ENCODE measurements at regions not wholly inside any gene's neighbourhood (a gene's known extent, or its start where the extent isn't known, plus 50 kb on each side); places are given as distances from the start of the nearest gene placed in this dataset.
"Not testable (repeated sequence)": the region's sequence is repeated elsewhere in the genome, so short reads cannot be mapped to it uniquely, and the experiment has no call there.

GRCh38 chr18:76722224-76723061 lies 99.9 kb upstream of the ZNF236 start:
- in situ Hi-C loops (cut with HindIII; ENCODE audit: low pct_unique_long_range_greater_than_20kb, low sequenced_read_pairs), result no loop called here
- DNase-seq (ENCODE audit: low read depth), result no peak

GRCh38 chr18:76721207-76721996 lies 101.0 kb upstream of the ZNF236 start:
- in situ Hi-C loops (cut with HindIII; ENCODE audit: low pct_unique_long_range_greater_than_20kb, low sequenced_read_pairs), result no loop called here

GRCh38 chr18:76720683-76721082 lies 101.7 kb upstream of the ZNF236 start:
- DNase-seq (ENCODE audit: low read depth), result no peak
- in situ Hi-C loops (cut with HindIII; ENCODE audit: low pct_unique_long_range_greater_than_20kb, low sequenced_read_pairs), result no loop called here

More at GRCh38 chr18:76721207-76721996, 101.0 kb upstream of the ZNF236 start:
- no peak for DNase-seq (ENCODE audit: low read depth)

- in situ Hi-C loops (cut with HindIII; ENCODE audit: low pct_unique_long_range_greater_than_20kb, low sequenced_read_pairs), result no loop called here
- no peak for DNase-seq (ENCODE audit: low read depth)
Measured at GRCh38 chr18:76715012-76715610, 107.2 kb upstream of the ZNF236 start.

- in situ Hi-C loops (cut with HindIII; ENCODE audit: low pct_unique_long_range_greater_than_20kb, low sequenced_read_pairs), result no loop called here
- DNase-seq (ENCODE audit: low read depth), result no peak
Measured at GRCh38 chr18:76713432-76713831, 108.9 kb upstream of the ZNF236 start.

- DNase-seq (ENCODE audit: low read depth), result no peak
- in situ Hi-C loops (cut with HindIII; ENCODE audit: low pct_unique_long_range_greater_than_20kb, low sequenced_read_pairs), result no loop called here
Measured at GRCh38 chr18:76712511-76713140, 109.7 kb upstream of the ZNF236 start.

- DNase-seq (ENCODE audit: low read depth), result no peak
- in situ Hi-C loops (cut with HindIII; ENCODE audit: low pct_unique_long_range_greater_than_20kb, low sequenced_read_pairs), result no loop called here
Measured at GRCh38 chr18:76710646-76711520, 111.5 kb upstream of the ZNF236 start.

GRCh38 chr18:76709659-76710645 lies 112.4 kb upstream of the ZNF236 start:
- DNase-seq (ENCODE audit: low read depth), result peak; percentile 29
- in situ Hi-C loops (cut with HindIII; ENCODE audit: low pct_unique_long_range_greater_than_20kb, low sequenced_read_pairs), result no loop called here

- in situ Hi-C loops (cut with HindIII; ENCODE audit: low pct_unique_long_range_greater_than_20kb, low sequenced_read_pairs), result no loop called here
- no peak for DNase-seq (ENCODE audit: low read depth)
Measured at GRCh38 chr18:76708722-76709353, 113.5 kb upstream of the ZNF236 start.

GRCh38 chr18:76708071-76708721 lies 114.2 kb upstream of the ZNF236 start:
- no peak for DNase-seq (ENCODE audit: low read depth)
- in situ Hi-C loops (cut with HindIII; ENCODE audit: low pct_unique_long_range_greater_than_20kb, low sequenced_read_pairs), result no loop called here

GRCh38 chr18:76707534-76707933 lies 114.8 kb upstream of the ZNF236 start:
- DNase-seq (ENCODE audit: low read depth), result no peak
- in situ Hi-C loops (cut with HindIII; ENCODE audit: low pct_unique_long_range_greater_than_20kb, low sequenced_read_pairs), result no loop called here

GRCh38 chr18:76704589-76704988 lies 117.8 kb upstream of the ZNF236 start:
- DNase-seq (ENCODE audit: low read depth); in situ Hi-C loops (cut with HindIII; ENCODE audit: low pct_unique_long_range_greater_than_20kb, low sequenced_read_pairs): not testable (repeated sequence)

- no peak for DNase-seq (ENCODE audit: low read depth)
Measured at GRCh38 chr18:76699923-76700322, 122.4 kb upstream of the ZNF236 start.

GRCh38 chr18:76697441-76697901 lies 124.9 kb upstream of the ZNF236 start:
- no peak for DNase-seq (ENCODE audit: low read depth)
- in situ Hi-C loops (cut with HindIII; ENCODE audit: low pct_unique_long_range_greater_than_20kb, low sequenced_read_pairs), result no loop called here

More at GRCh38 chr18:76699923-76700322, 122.4 kb upstream of the ZNF236 start:
- in situ Hi-C loops (cut with HindIII; ENCODE audit: low pct_unique_long_range_greater_than_20kb, low sequenced_read_pairs), result no loop called here

GRCh38 chr18:76691800-76692199 lies 130.6 kb upstream of the ZNF236 start:
- in situ Hi-C loops (cut with HindIII; ENCODE audit: low pct_unique_long_range_greater_than_20kb, low sequenced_read_pairs), result no loop called here
- DNase-seq (ENCODE audit: low read depth), result no peak

Data from Caki2 (cell line).